Endothelial cell of hepatic sinusoid (primary cell): ENCODE measurements at regions not wholly inside any gene's neighbourhood (a gene's known extent, or its start where the extent isn't known, plus 50 kb on each side); places are given as distances from the start of the nearest gene placed in this dataset.

Experiments used
- in situ Hi-C: cut with HindIII; loops from 2 replicates; pipeline ENCODE4 v1.10.0; 2017; ENCODE audit warnings: low sequenced_read_pairs

- in situ Hi-C loops, result no loop called here
Measured at GRCh38 chr11:97356144-97356543, 966.3 kb downstream of the JRKL start.

GRCh38 chr11:97359016-97359415 lies 969.2 kb downstream of the JRKL start:
- in situ Hi-C loops, result no loop called here

GRCh38 chr11:97361812-97362378 lies 972.1 kb downstream of the JRKL start:
- in situ Hi-C loops, result no loop called here

- in situ Hi-C loops, result no loop called here
Measured at GRCh38 chr11:97363331-97363730, 973.5 kb downstream of the JRKL start.

- in situ Hi-C loops, result no loop called here
Measured at GRCh38 chr11:97364047-97364446, 974.2 kb downstream of the JRKL start.

- in situ Hi-C loops, result no loop called here
Measured at GRCh38 chr11:97367406-97368083, 977.7 kb downstream of the JRKL start.

- in situ Hi-C loops, result no loop called here
Measured at GRCh38 chr11:97389270-97389669, 999.5 kb downstream of the JRKL start.

- in situ Hi-C loops, result no loop called here
Measured at GRCh38 chr11:97398246-97398645, 1008.4 kb downstream of the JRKL start.

GRCh38 chr11:97409141-97409540 lies 1019.3 kb downstream of the JRKL start:
- in situ Hi-C loops, result no loop called here

GRCh38 chr11:97414801-97415200 lies 1025.0 kb downstream of the JRKL start:
- in situ Hi-C loops, result no loop called here

GRCh38 chr11:97419729-97420128 lies 1029.9 kb downstream of the JRKL start:
- in situ Hi-C loops, result no loop called here

GRCh38 chr11:97428247-97428790 lies 1038.5 kb downstream of the JRKL start:
- in situ Hi-C loops, result no loop called here

GRCh38 chr11:97430877-97431276 lies 1041.1 kb downstream of the JRKL start:
- in situ Hi-C loops, result no loop called here

- in situ Hi-C loops, result no loop called here
Measured at GRCh38 chr11:97432926-97433325, 1043.1 kb downstream of the JRKL start.

- in situ Hi-C loops, result no loop called here
Measured at GRCh38 chr11:97445561-97445960, 1055.7 kb downstream of the JRKL start.

GRCh38 chr11:97451441-97451840 lies 1061.6 kb downstream of the JRKL start:
- in situ Hi-C loops, result no loop called here

GRCh38 chr11:97454988-97455387 lies 1065.2 kb downstream of the JRKL start:
- in situ Hi-C loops, result no loop called here

GRCh38 chr11:97460091-97460490 lies 1070.3 kb downstream of the JRKL start:
- in situ Hi-C loops, result loop anchor here (10.0 kb wide), 1 partner anchor 655 kb away; no protein-coding TSS in a partner anchor

- in situ Hi-C loops, result loop anchor here (10.0 kb wide), 1 partner anchor 656 kb away; no protein-coding TSS in a partner anchor
Measured at GRCh38 chr11:97461044-97461880, 1071.4 kb downstream of the JRKL start.

GRCh38 chr11:97461934-97462333 lies 1072.1 kb downstream of the JRKL start:
- in situ Hi-C loops, result loop anchor here (10.0 kb wide), 1 partner anchor 657 kb away; no protein-coding TSS in a partner anchor

GRCh38 chr11:97463891-97464290 lies 1074.1 kb downstream of the JRKL start:
- in situ Hi-C loops, result loop anchor here (10.0 kb wide), 1 partner anchor 659 kb away; no protein-coding TSS in a partner anchor
